ENCODE measurements at regions not wholly inside any gene's neighbourhood (a gene's known extent, or its start where the extent isn't known, plus 50 kb on each side); places are given as distances from the start of the nearest gene placed in this dataset.

DNA sequence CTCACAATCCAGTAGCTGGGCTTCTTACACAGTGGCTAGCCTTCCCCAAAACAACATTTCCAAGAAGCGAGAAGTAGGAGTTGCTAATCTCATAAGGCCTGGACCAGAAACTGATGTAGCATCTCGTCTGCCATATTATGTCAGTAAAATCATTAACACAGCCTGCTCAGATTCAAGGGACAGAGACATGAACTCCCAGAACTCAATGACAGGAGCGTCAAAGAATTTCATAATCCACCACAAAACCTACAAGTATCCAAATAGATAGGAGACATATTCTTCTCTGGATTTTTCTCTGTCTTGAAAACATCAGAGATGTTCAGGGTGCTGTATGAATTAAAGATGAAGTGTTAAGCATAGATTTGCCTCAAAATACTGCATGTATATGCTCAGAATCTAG is 457.6 kb upstream of the ACTBL2 start:
- TF ChIP-seq, protein P1, sequence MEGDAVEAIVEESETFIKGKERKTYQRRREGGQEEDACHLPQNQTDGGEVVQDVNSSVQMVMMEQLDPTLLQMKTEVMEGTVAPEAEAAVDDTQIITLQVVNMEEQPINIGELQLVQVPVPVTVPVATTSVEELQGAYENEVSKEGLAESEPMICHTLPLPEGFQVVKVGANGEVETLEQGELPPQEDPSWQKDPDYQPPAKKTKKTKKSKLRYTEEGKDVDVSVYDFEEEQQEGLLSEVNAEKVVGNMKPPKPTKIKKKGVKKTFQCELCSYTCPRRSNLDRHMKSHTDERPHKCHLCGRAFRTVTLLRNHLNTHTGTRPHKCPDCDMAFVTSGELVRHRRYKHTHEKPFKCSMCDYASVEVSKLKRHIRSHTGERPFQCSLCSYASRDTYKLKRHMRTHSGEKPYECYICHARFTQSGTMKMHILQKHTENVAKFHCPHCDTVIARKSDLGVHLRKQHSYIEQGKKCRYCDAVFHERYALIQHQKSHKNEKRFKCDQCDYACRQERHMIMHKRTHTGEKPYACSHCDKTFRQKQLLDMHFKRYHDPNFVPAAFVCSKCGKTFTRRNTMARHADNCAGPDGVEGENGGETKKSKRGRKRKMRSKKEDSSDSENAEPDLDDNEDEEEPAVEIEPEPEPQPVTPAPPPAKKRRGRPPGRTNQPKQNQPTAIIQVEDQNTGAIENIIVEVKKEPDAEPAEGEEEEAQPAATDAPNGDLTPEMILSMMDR (IDR thresholded peaks at IDR 0.05): no peak

DNA sequence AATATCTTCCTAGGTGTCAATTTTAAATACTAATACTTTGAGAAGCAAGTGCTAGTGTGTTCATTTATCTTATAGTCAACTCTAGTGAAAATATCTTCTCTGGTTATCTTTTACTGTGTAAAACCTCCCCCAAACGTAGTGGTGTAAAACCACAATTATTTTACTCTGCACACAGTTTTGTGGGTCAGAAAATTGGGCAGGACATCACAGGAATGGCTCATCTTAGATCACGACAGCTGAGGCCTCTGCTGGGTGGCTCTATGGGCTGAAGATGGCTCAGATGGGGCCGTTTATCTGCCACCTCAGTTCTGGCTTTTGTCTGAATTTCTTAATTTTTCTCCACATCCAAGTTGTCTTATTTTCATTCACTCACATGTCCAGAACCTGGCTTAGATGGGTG is 457.2 kb upstream of the ACTBL2 start:
- Histone ChIP-seq H3K4me1 (no peaks in the 10 kb centered on the region), H3K27me3 (no peaks in the 10 kb centered on the region), H3K36me3 (no peaks in the 10 kb centered on the region), H3K4me3 (no peak overlapping the region), H3K27ac (no peak overlapping the region), H3K9me3 (no peaks in the 10 kb centered on the region)
- intact Hi-C loops (cut with DNase I; ENCODE audit: low total_unique reads): no loop called here
- DNase-seq: no peak
- TF ChIP-seq, protein P1 (IDR thresholded peaks at IDR 0.05): no peak

More for the DNA sequence above, 457.6 kb upstream of the ACTBL2 start:
- H3K27ac ChIP-seq: no peak overlapping the region
- H3K36me3 ChIP-seq: no peaks in the 10 kb centered on the region
- H3K27me3 ChIP-seq: no peaks in the 10 kb centered on the region
- DNase-seq: no peak
- H3K4me3 ChIP-seq: no peak overlapping the region
- no peaks in the 10 kb centered on the region for H3K9me3 ChIP-seq
- H3K4me1 ChIP-seq: no peaks in the 10 kb centered on the region
- intact Hi-C loops (cut with DNase I; ENCODE audit: low total_unique reads): no loop called here

DNA sequence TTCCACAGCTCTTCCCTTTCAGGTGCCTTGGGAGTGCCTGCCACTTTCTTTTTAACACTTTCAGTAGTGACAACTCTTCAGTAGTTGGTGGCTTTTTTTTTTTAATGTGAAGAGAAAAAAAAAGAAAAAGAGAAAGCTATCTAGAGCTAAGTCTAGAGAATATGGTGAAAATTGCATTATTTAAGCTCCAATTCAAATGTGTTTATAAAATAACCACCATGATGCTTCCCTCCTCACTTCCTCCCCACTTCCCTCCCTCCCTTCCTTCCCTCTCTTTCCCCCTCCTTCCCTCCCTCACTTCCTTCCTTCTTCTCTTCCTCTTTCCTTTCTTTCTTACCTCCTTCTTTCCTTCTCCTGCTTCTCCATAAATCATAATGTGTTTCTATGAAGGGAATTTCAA is 456.7 kb upstream of the ACTBL2 start:
- Histone ChIP-seq H3K27ac (no peak overlapping the region), H3K36me3 (no peaks in the 10 kb centered on the region), H3K27me3 (no peaks in the 10 kb centered on the region), H3K4me3 (no peak overlapping the region), H3K4me1 (no peaks in the 10 kb centered on the region), H3K9me3 (no peaks in the 10 kb centered on the region)
- intact Hi-C loops (cut with DNase I; ENCODE audit: low total_unique reads): no loop called here
- no peak for DNase-seq
- TF ChIP-seq, protein P1 (IDR thresholded peaks at IDR 0.05): no peak

DNA sequence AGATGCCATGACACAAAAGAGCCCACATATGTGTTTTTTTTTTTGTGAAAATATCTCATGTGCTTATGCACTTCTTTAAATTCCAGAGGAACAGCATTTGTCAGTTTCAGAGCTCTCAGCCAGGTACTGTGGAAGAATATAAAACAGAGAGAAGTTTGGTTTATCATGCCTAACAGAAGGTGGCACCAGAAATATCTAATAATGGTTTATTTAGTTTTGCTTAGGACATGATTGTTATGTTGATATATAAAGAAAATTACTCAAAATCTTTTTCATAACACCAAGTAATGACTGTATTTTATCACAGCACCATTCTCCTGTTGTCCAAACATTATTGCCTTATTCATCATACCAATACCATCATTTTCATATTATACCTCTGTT is 455.6 kb upstream of the ACTBL2 start:
- Histone ChIP-seq H3K4me3 (no peak overlapping the region), H3K4me1 (no peaks in the 10 kb centered on the region), H3K27ac (no peak overlapping the region), H3K36me3 (no peaks in the 10 kb centered on the region), H3K9me3 (no peaks in the 10 kb centered on the region), H3K27me3 (no peaks in the 10 kb centered on the region)
- intact Hi-C loops (cut with DNase I; ENCODE audit: low total_unique reads): no loop called here
- no peak for DNase-seq
- TF ChIP-seq, protein P1 (IDR thresholded peaks at IDR 0.05): no peak

DNA sequence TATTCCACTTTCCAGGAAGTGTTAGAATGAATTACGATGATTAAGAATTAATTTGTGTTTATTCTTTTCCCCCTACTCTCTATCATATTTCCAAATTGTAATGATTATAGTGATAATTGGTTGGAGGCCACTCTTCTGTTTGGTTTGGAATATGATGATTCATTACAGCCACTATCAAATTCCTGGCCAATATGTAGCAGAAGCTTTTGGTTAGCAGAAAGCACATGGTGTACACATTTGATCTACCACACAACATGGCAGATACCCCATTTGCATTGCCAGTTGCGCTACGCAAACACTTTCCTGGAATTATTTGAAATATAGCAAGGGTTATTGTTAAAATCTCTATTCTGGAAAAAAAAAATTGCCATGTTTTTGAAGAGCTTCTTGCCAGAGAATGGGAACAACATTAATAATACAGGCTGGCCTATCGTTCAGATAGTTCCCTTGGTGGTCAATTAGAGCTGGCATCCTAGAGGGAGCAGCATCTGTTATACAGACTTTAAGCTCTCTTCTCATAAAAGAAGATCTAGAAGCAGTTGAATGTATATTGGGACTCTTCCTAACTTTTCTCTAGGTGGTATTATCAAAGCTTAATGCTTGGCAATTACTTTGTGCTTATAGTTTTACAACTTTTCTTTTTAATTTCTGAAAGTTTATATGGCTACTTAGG is 455.0 kb upstream of the ACTBL2 start:
- TF ChIP-seq, protein P1 (IDR thresholded peaks at IDR 0.05): no peak
- Histone ChIP-seq H3K9me3 (no peaks in the 10 kb centered on the region), H3K27me3 (no peaks in the 10 kb centered on the region), H3K36me3 (no peaks in the 10 kb centered on the region), H3K4me3 (no peak overlapping the region), H3K4me1 (no peaks in the 10 kb centered on the region), H3K27ac (no peak overlapping the region)
- intact Hi-C loops (cut with DNase I; ENCODE audit: low total_unique reads): no loop called here
- DNase-seq: no peak

DNA sequence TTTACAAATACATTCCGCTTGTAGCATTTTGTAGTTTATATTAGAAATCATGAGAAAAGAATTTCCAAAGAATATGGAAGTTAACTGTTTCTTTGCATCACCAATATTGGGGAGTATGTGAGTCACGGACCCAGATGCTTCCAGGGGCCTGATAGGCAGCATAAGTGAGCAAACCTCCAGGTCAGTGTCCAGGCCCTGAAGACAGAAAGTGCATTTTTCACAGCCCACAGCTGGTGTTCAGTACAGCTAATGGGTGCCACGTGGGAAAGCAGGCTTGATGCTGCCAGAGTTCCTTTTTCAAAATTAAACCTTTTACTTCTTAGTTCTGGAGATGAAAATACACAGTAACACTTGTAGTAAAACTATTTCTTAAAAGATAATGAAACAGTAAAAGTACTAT is 454.4 kb upstream of the ACTBL2 start:
- Histone ChIP-seq H3K27ac (no peak overlapping the region), H3K9me3 (no peaks in the 10 kb centered on the region), H3K4me3 (no peak overlapping the region), H3K36me3 (no peaks in the 10 kb centered on the region), H3K27me3 (no peaks in the 10 kb centered on the region), H3K4me1 (no peaks in the 10 kb centered on the region)
- no peak for DNase-seq
- intact Hi-C loops (cut with DNase I; ENCODE audit: low total_unique reads): no loop called here
- TF ChIP-seq, protein P1 (IDR thresholded peaks at IDR 0.05): no peak

All from tibial artery (tissue), 4 donors.